ENCODE measurements at regions not wholly inside any gene's neighbourhood (a gene's known extent, or its start where the extent isn't known, plus 50 kb on each side); places are given as distances from the start of the nearest gene placed in this dataset.

DNA sequence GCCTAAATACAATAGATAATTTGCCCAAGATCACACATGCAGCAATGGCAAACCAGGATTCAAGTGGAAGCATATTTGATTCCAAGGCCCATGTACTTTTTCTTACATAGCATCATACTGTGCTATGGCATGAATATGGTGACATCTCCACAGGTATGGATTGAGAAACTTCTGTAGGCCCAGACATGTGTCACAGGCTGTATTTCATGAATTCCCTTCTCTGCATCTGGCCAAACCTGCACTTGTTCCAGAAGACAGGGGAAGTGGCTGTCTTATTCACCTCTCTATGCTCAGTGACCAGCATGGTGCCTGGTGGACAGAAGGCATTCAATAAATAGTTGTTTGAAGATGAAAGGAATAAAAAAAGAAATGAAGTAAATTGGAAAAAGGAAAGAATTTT, 77.3 kb upstream of the TMEM164 start:
- in situ Hi-C loops (cut with MboI; ENCODE audit: low sequenced_read_pairs): loop anchor here (25.0 kb wide), 1 partner anchor 937 kb away; no protein-coding TSS in a partner anchor

DNA sequence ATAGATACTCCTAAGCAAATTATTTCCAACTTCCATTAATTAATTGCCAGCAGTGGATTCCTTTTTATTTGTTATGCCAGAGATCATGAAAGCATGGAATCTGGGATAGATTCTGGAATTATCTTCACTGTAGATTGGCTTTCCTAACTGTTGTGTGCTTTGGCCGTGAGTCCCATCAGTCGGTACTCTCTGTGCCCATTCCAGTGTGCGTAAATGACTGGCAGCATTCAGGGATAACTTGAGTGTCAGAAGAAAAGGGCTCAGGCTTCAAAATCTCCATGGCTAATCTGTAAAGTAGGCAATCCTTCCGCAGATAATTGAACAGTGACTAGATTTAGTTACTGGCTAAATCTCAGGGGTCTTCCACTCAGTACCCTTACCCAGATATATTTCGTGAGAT, 76.8 kb upstream of the TMEM164 start:
- in situ Hi-C loops (cut with MboI; ENCODE audit: low sequenced_read_pairs): loop anchor here (25.0 kb wide), 1 partner anchor 936 kb away; no protein-coding TSS in a partner anchor

DNA sequence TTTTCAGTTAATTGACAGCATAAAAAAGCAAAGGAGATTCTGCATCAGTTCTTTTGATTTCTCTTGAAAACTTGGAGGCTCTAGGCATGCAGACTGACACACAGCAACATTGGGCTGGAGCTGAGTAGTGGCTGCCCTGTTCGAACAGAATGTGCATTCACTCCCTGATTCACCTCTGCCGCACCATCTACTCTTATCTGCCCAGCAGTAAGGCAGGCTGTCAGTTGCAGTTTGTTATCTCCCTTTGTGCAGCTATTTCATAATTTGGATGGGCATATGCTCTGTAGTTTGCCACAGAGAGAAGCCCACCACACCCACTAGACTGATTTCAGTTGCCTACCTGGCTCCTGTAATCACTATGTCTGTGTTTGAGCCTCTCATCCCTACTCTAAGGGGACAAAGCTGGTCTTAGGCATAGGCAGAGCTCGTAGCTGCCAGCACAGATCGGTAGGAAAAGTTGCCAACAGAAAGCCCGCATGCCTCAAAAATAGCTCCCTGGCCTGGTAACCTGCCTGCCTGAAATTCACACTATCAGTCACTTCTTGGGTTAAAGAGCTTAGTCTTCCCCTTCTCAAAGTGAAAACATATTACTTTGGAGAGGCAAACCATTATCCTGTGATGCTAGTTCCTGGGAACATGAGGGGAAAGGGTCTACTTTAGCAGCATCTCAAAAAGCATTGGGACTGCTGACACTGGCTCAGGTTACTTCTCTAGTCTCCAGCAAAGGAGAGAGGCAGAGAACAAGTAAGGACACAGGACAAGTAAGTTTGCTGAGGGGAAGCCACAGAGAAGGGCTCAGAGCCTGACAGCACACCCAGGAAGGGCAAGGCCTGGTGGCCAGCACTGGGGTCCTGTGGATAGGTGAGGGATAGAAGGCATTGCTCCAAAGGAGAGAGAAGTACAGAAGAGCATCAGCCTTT, 75.9 kb upstream of the TMEM164 start:
- in situ Hi-C loops (cut with MboI; ENCODE audit: low sequenced_read_pairs): loop anchor here (25.0 kb wide), 1 partner anchor 935 kb away; no protein-coding TSS in a partner anchor

DNA sequence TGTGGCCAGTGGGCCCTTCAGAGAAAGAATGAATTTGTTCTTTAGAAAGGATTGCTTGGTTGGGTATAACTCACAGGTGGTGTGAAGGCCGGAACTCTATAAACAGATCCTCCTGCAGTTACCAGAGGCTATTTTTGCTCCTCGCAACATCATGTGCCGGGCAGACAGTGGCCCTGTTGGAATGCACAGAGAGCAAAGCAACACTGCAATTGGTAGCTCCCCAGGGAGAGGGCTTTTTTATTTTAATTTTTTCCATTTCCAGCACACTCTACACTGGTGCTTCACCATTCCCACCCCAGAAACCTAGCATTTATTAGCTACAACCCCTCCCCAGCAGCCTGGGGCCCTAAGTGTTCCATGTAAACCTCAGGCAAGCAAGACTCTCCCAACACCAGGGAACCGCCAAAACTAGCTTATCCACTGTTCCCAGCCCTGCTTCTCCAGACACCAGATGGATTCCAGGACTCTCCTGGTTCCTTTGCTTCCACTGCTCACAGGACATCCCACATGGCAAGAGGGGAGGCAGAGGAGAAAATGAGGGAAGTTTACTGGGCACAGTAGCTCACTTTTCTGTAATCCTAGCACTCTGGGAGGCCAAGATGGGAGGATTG, 75.1 kb upstream of the TMEM164 start:
- in situ Hi-C loops (cut with MboI; ENCODE audit: low sequenced_read_pairs): loop anchor here (25.0 kb wide), 1 partner anchor 935 kb away; no protein-coding TSS in a partner anchor

DNA sequence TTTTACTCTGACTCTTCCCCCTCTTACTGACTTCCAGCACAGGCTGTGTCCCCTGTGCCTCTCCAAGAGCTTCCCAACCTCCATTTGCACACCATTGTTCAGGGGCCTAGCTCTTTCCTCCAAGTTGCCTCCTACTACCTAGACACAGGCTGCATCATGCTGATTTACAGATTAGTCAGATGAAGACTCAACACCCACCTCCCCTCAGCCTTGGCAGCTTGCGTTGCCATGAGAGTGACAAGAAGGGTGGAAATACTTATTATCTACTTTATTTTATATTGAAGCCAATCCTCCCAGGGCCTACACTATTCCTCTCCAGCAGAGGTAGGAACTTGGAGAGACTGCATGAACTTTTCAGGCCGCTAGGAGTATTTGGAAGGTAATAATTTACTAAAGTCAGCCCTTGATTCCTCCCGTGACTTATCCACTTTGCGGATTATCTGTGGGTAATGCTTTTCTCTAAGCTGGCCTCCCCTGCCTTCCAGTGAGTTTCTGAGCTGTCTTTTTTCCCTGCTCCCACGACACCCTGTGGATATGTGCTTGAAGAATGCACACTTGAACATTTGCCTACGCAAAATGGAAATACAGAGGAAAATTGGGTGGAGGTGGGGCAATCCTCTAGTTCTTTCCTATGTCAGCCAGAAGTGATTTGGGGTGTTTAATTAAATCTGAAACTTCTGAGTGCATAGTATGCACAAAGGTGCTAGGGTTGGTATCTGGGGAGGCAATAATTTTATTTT, 74.1 kb upstream of the TMEM164 start:
- in situ Hi-C loops (cut with MboI; ENCODE audit: low sequenced_read_pairs): loop anchor here (25.0 kb wide), 1 partner anchor 934 kb away; no protein-coding TSS in a partner anchor

DNA sequence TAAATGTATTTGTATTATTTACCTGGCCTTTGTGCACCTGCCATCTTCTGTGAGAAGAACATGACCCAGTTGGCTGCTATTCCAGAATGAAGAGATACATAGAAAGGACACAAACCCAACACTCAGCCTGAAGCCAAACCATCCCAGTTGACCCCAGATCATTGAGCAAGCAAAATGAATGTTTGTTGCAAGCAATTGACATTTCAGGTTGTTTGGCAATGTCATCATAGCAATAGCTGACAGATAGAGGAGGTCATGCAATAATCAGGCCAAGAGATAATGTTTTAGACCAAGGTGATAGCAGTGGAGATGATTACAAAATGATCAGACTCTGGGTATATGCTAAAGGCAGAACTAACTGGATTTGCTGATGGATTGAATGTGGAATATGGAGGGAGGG, 71.2 kb upstream of the TMEM164 start:
- in situ Hi-C loops (cut with MboI; ENCODE audit: low sequenced_read_pairs): loop anchor here (25.0 kb wide), 1 partner anchor 931 kb away; no protein-coding TSS in a partner anchor

DNA sequence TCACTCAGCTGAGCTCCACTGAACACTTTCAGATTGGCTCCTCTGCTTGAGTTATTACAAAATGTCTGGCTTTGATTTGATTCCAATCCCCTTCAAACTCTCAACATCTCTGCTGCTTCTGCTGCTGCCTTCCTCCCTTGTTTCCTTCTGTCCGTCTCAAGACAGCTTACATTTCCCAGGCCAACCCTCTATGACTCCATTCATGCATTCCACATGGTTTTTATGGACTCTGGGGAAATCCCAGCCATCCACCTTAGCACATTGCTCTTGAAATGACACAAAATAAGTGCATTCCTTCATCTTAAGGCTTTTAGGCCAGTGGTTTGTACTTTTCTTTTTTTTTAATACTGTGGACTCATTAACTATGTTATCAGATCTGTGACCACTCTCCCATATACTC, 68.5 kb upstream of the TMEM164 start:
- in situ Hi-C loops (cut with MboI; ENCODE audit: low sequenced_read_pairs): loop anchor here (25.0 kb wide), 1 partner anchor 928 kb away; no protein-coding TSS in a partner anchor

DNA sequence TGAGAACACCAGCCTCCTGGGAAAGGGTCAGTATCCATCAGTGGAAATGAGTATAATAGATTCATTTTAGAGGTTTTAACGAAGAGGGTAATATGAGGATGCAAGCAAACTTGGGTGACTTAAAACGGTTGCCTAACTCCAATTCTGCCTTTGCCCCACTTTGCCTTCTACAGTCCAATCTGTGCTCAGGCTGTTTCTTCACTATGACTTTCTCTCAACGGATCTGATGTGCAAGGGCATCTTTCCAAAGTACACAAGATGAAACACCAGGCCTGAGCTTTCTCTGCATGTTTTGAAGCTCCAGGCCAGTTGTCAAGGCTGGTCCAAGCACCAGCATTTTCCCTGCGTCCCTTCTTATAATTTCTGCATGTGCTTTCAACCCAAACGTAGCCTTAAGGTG, 68.0 kb upstream of the TMEM164 start:
- in situ Hi-C loops (cut with MboI; ENCODE audit: low sequenced_read_pairs): loop anchor here (25.0 kb wide), 1 partner anchor 927 kb away; no protein-coding TSS in a partner anchor

DNA sequence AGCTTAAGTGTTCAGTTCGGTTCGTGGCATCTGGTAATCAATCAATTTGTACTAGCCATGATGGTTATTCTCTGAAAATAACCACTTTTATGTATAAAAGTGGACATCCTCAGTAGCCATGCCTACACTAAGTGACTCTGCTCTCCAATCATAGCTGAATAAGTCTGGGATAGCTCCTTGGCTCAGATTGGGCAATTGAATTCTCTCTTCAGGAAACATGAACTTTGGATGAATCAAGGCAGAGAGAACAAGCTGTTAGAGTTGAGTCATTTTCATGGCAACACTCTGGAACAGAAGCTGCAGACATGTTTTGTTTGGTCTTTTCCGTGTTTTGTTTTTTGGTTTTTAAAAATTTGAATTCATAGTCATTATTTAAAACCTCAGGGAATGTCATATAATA, 66.8 kb upstream of the TMEM164 start:
- in situ Hi-C loops (cut with MboI; ENCODE audit: low sequenced_read_pairs): loop anchor here (25.0 kb wide), 1 partner anchor 926 kb away; no protein-coding TSS in a partner anchor

DNA sequence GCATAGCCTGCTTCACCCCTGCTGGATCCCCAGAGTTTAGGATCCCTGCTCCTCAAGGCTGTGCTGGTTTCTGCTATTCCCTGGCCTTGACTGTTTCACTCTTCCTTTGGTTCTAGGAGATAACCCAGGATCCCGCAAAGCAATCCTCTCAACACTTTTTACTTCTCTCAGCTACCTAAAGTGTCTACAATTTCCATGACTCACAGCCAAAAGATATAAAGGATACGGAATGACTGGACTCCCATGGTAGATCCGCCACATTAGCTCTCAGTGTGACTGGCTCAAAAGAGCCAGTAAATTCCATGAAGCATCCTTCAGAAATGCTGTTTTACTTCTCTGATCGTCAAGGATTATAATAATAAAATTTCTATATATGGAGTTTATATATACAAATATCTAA, 66.3 kb upstream of the TMEM164 start:
- in situ Hi-C loops (cut with MboI; ENCODE audit: low sequenced_read_pairs): loop anchor here (25.0 kb wide), 1 partner anchor 926 kb away; no protein-coding TSS in a partner anchor

DNA sequence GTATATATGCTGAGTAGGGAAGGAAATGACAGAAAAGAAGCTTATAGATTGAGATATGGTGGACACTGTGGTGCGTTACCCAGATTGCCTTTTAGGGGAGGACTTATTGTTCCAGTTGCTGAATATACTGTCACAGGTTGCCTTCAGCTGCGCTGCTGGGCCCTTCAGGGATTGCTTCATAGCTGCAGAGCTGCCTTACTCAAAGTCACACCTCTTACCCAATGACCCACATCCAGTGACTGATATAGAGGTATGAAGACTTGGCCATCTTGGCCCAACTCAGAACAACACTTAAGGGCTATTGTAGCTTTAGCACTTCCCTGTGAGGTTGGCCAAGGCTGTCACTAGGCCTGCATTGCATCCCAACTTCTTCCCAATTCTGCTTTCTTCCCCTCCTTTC, 63.4 kb upstream of the TMEM164 start:
- in situ Hi-C loops (cut with MboI; ENCODE audit: low sequenced_read_pairs): loop anchor here (25.0 kb wide), 1 partner anchor 923 kb away; no protein-coding TSS in a partner anchor

DNA sequence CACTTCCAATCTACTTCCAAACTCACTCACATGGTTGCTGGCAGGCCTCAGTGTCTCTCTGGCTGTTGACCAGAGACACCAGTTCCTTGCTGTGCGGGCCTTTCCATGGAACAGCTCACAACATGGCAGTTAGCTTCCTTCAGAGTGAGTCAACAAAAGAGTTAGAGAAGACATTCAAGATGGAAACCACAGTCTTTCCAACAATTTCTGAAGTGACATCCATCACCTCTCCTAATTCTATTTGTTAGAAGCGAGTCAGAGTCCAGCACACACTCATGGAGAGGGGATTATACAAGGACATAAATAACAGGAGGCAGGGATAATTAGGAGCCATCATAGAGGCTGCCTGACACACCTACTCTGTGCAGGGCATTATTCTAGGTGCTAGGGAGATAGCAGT, 62.5 kb upstream of the TMEM164 start:
- in situ Hi-C loops (cut with MboI; ENCODE audit: low sequenced_read_pairs): loop anchor here (25.0 kb wide), 1 partner anchor 922 kb away; no protein-coding TSS in a partner anchor

DNA sequence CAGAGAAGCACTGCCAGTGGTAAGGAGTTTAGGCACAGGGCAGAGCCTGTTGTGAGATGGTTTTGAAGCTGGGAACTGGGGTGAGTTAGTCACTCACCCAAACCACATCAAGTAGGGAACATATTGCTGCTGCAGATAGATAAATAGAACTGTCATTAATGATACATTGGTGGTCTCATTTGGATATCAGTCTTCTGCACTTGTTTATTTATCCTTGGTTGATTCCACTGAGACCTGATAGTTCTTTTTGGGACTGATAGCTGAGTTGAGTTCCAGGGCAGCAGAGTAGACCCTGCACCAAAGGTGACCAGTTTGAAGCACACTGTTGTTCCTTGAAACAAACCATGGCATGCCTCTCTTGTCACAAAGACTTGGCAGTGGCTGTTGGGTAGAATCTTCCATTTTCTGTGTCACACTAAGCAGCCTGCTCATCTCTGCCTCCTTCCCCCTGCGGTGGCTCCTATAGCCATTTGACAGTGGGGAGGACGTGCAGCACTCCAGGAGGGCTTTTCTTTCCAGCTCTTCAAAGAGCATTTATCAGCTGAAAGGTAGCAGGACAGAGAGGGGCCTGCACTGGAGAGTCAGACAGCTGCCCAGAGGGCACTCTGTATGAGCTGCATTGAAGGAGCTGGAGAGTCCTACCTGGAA, 59.7 kb upstream of the TMEM164 start:
- in situ Hi-C loops (cut with MboI; ENCODE audit: low sequenced_read_pairs): loop anchor here (25.0 kb wide), 1 partner anchor 919 kb away; no protein-coding TSS in a partner anchor

DNA sequence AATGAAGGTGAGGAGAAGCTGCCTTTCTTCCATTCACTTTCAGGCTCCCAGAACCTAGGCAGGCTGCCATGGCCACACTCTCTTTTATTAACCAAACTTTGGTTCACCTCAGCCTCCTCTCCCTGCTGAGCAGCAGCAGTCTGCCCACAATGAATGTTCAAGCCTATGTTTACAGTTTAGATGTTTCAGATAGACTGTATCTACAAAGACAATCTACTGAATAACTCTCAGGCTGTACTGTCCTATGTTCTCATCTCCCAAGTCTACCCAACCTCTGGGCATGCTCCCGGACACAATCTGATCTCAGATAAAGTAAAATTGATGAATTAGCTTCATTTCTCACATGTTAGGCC, 59.2 kb upstream of the TMEM164 start:
- in situ Hi-C loops (cut with MboI; ENCODE audit: low sequenced_read_pairs): loop anchor here (25.0 kb wide), 1 partner anchor 919 kb away; no protein-coding TSS in a partner anchor

DNA sequence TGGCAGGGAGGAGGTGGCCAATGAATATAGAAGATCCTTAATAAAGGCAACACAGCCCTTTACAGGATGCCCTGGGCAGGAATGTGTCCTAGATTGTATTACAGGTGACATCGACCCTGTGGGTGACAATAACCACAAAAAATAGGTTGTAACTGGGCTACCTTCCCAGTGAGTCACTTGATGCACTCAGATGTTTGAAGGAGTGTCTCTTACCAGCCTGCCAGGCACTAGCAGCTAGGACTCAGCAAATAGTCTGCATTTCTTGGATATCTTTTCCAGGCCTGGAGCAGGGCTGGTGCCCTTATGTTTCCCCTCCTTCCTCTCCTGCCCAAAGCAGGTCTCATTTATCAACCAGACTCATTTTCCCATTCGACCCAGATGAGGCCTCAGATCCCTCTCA, 50.9 kb upstream of the TMEM164 start:
- in situ Hi-C loops (cut with MboI; ENCODE audit: low sequenced_read_pairs): no loop called here

DNA sequence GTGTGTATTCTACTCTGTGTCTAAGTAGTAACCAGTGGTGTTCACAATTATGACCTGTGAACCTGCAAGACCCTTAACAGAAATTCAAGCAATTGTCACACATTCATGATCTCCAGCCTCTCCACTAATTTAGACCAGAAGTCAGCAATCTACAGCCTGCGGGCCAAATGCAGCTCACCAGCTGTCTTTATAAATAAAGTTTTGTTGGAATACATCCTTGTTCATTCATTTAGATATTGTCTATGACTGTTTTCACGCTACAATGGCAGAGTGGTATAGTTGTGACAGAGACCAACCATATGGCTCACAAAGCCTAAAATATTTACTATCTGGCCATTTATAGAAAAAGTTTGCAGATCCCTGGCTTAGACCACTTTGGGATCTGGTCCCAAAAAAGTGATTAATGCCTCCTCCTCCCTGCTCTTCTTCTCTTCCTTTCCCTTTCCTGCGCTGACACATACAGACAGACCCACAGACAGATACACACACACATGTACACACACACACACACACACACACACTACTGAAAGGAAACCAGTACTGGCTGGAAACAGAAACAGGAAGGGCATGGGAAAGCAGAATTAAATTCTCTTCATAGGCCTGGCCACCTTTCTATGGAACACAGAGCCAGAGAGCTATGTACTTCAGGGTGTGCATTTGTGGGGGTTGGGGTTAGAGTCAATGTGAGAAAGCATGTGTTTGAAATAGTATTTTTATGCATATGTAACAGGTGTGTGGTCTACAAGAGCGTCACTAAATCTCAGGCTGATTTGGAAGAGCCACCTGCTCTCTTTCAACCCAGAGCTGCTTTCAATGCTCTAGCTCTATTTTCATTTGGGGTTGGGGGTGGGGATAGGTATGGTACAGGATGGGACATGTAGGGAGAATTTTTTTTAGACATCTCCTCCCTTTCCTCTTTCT, 49.7 kb upstream of the TMEM164 start:
- in situ Hi-C loops (cut with MboI; ENCODE audit: low sequenced_read_pairs): no loop called here
